ENCODE measurements at regions not wholly inside any gene's neighbourhood (a gene's known extent, or its start where the extent isn't known, plus 50 kb on each side); places are given as distances from the start of the nearest gene placed in this dataset.
"Not testable (repeated sequence)": the region's sequence is repeated elsewhere in the genome, so short reads cannot be mapped to it uniquely, and the experiment has no call there.

DNA sequence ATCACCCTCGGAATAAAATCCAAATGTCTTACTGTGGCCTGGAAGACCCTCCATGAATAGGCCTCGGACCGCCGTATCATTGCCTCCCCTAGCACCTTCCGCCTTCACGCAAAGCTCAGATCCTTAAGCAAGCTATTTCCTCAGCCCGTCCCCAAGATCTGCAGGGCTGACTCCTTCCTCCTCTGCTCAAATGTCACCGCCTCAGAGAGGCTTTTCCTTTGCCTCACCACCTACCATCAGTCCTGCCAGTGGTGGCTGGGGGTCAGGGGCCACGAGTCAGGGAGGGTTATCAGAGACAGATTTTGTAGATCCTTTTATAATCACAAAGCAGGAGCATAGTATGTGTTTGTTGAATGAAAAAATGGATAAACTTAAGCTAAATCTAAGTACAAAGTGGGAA is 74.4 kb upstream of the KIF2A start:
- TF ChIP-seq ZNF384 (IDR thresholded peaks at IDR 0.05): no peak
- TF ChIP-seq L3MBTL2 (conservative IDR thresholded peaks at IDR 0.05): no peak
- no peak for TF ChIP-seq NFRKB (IDR thresholded peaks at IDR 0.05)
- TF ChIP-seq ELF4 (IDR thresholded peaks at IDR 0.05): no peak
- no peak for TF ChIP-seq SUZ12 (IDR thresholded peaks at IDR 0.05)
- no peak for TF ChIP-seq FOXM1 (IDR thresholded peaks at IDR 0.05; ENCODE audit: borderline replicate concordance)
- TF ChIP-seq LEF1 (IDR thresholded peaks at IDR 0.05; ENCODE audit: borderline replicate concordance): no peak
- TF ChIP-seq CTBP1 (IDR thresholded peaks at IDR 0.05; ENCODE audit: borderline replicate concordance): no peak
- TF ChIP-seq, protein P1, sequence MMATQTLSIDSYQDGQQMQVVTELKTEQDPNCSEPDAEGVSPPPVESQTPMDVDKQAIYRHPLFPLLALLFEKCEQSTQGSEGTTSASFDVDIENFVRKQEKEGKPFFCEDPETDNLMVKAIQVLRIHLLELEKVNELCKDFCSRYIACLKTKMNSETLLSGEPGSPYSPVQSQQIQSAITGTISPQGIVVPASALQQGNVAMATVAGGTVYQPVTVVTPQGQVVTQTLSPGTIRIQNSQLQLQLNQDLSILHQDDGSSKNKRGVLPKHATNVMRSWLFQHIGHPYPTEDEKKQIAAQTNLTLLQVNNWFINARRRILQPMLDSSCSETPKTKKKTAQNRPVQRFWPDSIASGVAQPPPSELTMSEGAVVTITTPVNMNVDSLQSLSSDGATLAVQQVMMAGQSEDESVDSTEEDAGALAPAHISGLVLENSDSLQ (IDR thresholded peaks at IDR 0.05): no peak
- ChIA-PET POLR2A (no interaction called here), CTCF (no interaction called here)
- no peak for DNase-seq (ENCODE audit: extremely low spot score)

DNA sequence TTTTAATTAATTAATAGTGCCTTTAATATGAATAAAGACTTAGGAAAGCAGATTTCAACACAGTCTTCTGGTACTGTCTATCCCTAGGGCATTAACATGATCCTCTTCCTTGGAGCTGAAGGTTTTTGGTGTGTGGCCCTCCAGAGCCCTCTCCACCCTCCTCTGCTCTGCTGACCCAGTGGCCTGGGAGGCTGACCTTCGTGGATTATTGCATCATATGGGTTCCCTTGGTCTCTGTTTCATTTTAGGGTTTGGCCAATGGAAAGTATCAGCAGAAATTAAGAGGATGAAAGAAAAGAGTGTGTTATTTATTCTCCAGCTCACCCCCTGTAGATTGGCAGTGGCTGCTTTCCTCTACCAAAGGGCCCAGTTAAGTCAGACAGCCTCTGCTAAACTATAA is 73.8 kb upstream of the KIF2A start:
- CTCF ChIA-PET; DNase-seq (ENCODE audit: extremely low spot score); POLR2A ChIA-PET: not testable (repeated sequence)

DNA sequence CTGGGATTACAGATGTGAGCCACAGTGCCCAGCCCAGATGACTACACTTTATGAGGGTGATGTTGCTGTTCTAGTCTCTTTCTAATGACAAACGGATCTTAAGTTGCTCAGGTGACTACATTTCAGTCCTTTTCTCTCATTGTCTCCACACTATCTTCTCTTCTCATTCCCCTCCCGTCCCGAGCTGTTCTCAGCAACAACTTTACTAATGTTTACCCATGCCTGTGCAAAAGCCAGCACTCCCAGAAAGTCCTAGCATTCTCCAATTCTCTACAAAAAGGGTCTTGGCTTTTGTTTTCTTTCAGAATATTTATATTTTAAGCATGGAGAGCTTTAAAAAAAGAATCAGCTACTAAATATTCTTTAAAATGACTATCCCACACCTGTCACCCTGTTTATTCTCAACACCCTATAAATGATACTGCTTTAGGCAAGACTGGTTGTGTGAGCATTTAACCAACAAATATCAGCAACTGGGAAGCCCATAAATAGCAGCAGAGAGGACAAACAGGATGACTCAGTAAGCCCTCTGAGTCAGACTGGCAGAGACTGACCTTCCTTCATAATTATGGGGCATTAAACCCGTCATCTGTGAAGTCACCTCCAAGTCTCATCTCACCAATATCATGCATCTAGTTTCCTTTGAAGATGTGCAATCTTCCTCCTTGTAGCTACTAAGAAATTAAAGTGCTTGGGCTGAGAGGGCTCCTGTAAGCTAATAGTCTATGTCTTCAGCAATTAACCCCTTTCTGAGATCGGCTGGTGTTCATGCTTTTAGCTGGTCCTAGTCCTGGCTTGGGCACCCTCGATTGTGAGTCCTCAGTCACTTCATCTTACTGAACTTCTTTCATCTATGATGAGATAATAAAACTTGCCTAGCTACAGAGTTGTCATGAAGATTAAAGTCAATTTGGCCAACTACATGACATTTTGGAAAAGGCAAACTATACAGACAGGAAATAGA is 72.6 kb upstream of the KIF2A start:
- CTCF ChIA-PET; POLR2A ChIA-PET; DNase-seq (ENCODE audit: extremely low spot score): not testable (repeated sequence)

DNA sequence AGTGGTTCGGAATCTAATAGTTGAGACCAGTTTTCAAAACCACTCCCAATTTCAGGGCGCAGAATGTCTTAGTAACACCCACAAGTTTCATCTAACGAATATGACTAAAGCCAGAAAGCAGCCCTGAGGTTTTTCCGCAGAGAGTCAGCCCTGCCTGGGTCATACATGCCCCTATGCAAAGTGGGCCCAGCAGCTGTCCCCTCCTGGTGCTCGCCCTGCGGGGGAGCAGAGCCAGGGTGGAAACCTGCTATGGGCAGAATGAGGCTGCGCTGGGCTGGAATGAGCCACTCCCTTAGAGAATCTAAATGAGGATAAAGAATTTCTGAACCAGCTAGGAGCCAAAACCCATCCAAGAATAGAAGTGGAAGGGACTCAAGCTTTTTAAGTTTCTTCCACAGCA is 69.4 kb upstream of the KIF2A start:
- POLR2A ChIA-PET: not testable (repeated sequence)

DNA sequence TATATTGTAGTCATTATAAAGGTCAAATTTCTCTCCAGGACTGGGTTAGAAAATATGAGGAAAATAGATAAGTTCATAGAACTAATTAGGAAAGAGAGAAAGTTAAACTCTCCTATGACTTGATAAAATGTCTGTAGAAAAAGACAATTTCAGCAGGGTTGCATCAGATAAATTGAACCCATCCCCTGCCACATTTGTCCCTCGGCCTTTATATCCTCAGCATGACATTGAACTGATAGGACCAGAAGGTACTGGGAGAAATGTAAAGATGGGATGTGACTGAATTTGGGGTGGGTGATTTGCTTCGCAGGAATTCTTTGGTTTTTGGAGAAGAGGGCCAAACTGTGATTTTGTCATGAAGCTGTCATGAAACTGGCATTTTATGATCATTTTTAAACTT is 68.1 kb upstream of the KIF2A start:
- CTCF ChIA-PET; POLR2A ChIA-PET; DNase-seq (ENCODE audit: extremely low spot score): not testable (repeated sequence)

More for the DNA sequence above, 69.4 kb upstream of the KIF2A start:
- CTCF ChIA-PET; DNase-seq (ENCODE audit: extremely low spot score): not testable (repeated sequence)

DNA sequence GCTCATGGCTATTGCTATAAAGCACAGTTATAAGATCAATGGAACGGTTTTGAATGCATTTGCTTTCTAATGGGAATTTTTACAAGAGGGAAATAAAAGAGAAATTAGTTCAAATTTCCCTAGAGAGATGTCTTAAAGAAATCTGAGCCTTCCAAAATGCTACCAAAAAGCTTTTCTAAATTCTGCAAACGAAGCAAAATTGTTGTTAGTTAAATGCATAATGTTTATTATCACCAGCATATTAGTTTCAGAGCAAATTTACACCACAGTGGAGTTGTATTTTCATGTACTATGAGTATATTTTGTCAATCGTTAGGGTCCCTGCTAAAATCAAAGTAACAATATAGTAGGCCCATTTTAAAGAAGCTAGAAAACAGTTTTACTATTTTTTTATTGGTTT is 67.4 kb upstream of the KIF2A start:
- POLR2A ChIA-PET; CTCF ChIA-PET; DNase-seq (ENCODE audit: extremely low spot score): not testable (repeated sequence)

DNA sequence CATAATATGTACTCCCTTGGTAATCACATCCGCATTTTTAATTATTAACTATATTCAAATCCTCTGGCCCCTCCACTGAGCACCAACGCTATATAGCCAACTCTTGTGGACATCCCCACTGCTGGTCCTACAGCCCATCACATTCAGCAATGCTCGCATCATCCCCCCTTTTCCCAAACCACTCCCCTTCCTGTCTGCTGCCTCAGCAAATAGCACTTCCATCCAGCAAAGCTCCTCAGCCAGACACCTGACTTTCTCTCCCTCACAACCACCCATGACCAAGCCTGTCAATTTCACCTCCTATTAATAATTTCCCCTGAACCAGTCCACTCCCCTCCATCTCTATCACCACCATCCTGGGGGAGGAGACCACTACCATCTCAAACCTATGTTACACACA is 65.5 kb upstream of the KIF2A start:
- DNase-seq (ENCODE audit: extremely low spot score); POLR2A ChIA-PET; CTCF ChIA-PET: not testable (repeated sequence)

DNA sequence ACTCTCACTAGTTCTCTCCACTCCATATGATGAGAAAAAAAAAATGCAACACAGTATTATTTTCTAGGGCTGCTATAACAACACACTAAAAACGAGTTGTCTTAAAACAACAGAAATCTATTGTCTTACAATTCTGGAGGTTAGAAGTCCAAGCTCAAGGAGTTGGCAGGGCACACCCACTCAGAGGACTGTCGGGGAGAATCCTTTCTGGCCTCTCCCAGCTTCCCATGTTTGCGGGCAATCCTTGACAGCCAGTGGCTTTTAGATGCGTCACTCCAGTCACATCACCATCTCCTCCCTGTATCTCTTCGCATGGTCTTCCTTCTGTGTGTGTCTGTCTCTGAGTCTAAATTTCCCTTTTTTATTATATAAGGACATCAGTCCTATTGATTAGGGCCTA is 64.0 kb upstream of the KIF2A start:
- CTCF ChIA-PET; DNase-seq (ENCODE audit: extremely low spot score): not testable (repeated sequence)
- POLR2A ChIA-PET: interaction anchor here (0.8 kb wide), 1 partner anchor 162 kb away, joined by 4 read pairs; the partner anchor contains the start of gene DIMT1

DNA sequence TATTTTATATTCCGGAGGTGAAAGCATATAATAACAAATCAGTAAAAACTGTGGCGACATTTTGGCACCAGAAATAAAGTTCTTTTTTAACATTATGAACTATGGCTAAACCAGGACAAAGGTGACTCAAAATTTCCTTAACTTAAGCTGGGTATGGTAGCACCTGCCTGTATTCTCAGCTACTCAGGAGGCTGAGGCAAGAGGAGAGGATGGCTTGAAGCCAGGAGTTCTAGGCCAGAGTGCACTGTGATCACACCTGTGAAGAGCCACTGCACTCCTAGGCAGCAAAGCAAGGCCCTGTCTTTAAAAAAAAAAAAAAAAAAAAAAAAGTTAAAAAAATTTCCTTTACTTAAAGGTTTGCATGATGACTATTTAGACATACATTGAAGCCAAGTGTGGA is 63.0 kb upstream of the KIF2A start:
- POLR2A ChIA-PET: not testable (repeated sequence)

DNA sequence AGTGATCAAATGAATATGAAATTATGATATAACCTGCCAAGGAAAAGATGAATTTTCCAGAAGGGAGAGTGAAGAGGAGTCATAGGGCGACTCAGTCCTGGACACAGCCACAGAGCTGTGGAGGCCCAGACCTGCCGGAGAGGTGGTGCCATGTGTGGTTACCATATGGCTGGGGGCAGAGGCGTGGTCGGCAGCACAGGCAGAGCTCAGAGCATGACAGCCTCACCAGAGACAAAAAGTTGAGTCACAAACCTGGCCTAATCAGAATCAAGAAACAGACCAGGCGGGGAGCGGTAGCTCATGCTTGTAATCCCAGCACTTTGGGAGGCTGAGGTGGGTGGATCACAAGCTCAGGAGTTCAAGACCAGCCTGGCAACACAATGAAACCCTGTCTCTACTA is 57.8 kb upstream of the KIF2A start:
- POLR2A ChIA-PET; DNase-seq (ENCODE audit: extremely low spot score); CTCF ChIA-PET: not testable (repeated sequence)

More for the DNA sequence above, 63.0 kb upstream of the KIF2A start:
- DNase-seq (ENCODE audit: extremely low spot score); CTCF ChIA-PET: not testable (repeated sequence)

DNA sequence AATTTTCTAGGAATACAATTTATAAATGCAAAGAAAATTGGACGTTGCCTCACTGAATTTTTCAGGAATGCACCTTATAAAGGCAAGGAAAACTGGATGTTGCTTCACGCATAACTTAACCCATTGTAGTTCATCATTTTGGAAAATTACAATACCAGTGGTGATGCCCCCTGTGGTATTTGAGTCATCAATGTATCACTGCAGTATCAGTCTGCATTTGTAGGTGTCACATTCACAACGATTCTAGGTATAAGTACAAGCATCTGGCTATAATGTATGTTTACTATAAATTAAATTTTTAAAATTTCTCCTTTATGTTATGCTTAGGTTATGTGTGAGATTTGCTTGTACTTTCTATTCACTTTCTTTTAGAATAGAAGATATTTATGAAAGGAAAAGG is 55.9 kb upstream of the KIF2A start:
- POLR2A ChIA-PET; DNase-seq (ENCODE audit: extremely low spot score); CTCF ChIA-PET: not testable (repeated sequence)

DNA sequence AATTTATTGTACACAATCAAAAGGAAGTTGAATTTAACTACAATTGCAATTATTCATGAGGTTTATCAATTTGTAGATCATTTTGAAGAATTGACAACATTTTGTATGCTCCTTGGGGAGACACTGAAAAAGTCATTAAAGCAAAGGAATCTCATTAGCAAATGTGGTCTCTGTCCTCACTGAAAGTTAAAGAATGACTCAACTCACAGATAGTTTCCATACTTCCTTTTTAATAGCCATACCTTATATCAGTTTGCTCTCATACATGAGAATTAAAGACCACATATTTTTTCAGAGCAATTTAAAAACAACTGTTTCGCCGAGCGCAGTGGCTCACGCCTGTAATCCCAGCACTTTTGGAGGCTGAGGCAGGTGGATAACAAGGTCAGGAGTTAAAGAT is 55.1 kb upstream of the KIF2A start:
- POLR2A ChIA-PET, CTCF ChIA-PET: not testable (repeated sequence)

DNA sequence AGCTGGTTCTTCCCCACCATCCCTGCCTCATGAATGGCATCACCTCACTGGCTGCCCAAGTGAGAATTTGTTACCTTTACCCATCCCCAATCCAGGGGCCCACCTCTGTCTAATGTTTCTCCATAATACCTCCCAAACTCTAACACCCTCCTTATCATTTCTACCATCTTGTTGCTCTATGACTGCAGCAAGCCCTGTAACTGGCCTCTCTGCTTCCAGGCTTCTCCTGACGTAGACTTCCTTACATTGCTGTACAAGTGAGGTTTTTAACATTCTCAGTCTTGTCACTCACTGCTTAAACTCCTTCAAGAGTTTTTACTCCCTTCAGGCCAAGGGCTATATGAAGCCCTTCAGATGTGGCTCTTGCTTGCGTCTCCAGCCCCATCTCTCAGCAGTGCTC is 53.5 kb upstream of the KIF2A start:
- DNase-seq (ENCODE audit: extremely low spot score); POLR2A ChIA-PET; CTCF ChIA-PET: not testable (repeated sequence)

More for the DNA sequence above, 55.1 kb upstream of the KIF2A start:
- DNase-seq (ENCODE audit: extremely low spot score): not testable (repeated sequence)

DNA sequence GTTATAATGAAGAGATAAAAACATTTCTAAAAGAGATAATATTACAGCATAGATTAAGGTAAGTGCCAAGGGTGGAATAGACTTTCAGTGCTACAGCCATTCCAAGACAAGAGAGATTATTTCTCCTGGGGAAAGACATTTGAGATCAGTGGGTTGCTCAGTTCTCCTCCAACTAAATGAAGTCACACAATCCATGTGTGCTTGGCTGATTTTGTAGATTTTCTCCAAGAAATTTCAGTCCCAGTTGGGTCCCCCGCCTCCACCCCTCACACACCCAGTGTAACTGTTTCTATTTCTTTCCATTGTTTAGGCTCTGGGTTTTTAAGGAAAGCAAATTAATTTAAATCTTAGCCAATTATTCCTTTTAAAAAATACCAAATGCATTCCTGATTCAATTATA is 50.5 kb upstream of the KIF2A start:
- CTCF ChIA-PET; DNase-seq (ENCODE audit: extremely low spot score); POLR2A ChIA-PET: not testable (repeated sequence)
